Immature natural killer cell (primary cell): ENCODE measurements at regions not wholly inside any gene's neighbourhood (a gene's known extent, or its start where the extent isn't known, plus 50 kb on each side); places are given as distances from the start of the nearest gene placed in this dataset.

Source experiments
- DNase-seq, 3 donors: peaks; one replicate each; pipeline ENCODE4 v3.0.0; 2022; ENCODE audit warnings: mixed read lengths in 1 of 3
- H3K27ac Mint-ChIP-seq, 6 donors: one replicate each; pipeline ENCODE4 v1.8.0; 2020; ENCODE audit warnings: mixed read lengths in 6 of 6, mild to moderate bottlenecking in 5 of 6, inconsistent platforms in 4 of 6, moderate library complexity in 3 of 6
- H3K27me3 Mint-ChIP-seq, 3 donors: one replicate each; pipeline ENCODE4 v1.8.0; 2020 to 2021; ENCODE audit warnings: low read depth in 3 of 3, mild to moderate bottlenecking in 3 of 3, mixed read lengths in 3 of 3, moderate library complexity in 3 of 3, inconsistent platforms in 1 of 3
- H3K36me3 Mint-ChIP-seq, 3 donors: one replicate each; pipeline ENCODE4 v1.8.0; 2020; ENCODE audit warnings: mixed read lengths in 3 of 3, inconsistent platforms in 2 of 3, mild to moderate bottlenecking in 2 of 3
- H3K4me1 Mint-ChIP-seq, 2 donors: one replicate each; pipeline ENCODE4 v1.8.0; 2020; ENCODE audit warnings: inconsistent platforms in 2 of 2, mild to moderate bottlenecking in 2 of 2, mixed read lengths in 2 of 2, moderate library complexity in 1 of 2
- H3K4me3 Mint-ChIP-seq, 5 donors: one replicate each; pipeline ENCODE4 v1.8.0; 2020; ENCODE audit warnings: mild to moderate bottlenecking in 5 of 5, mixed read lengths in 5 of 5, inconsistent platforms in 3 of 5, moderate library complexity in 3 of 5
- H3K9me3 Mint-ChIP-seq, 6 donors: one replicate each; pipeline ENCODE4 v1.8.0; 2020; ENCODE audit warnings: mild to moderate bottlenecking in 6 of 6, mixed read lengths in 6 of 6, inconsistent platforms in 4 of 6, moderate library complexity in 3 of 6

DNA sequence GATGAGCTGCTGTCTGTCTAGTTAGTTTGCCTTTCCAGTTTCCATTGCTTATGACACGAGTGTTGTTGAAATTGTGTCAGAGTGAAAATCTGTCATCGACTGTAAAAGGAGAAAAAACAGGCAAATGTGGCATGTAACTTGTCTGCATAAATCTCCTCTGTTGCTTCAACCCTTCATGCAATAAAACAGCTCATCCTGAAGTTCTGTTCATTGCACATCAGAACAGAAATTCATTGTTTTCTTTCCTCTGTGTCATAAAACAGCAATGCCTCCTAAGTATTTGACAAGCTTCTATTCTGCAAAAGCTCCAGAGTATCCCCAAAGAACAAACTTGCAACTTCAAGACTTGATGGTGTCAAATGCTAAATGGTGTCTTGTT is 432.1 kb downstream of the MEIS1 start:
- DNase-seq, result no peak
- Mint-ChIP-seq H3K4me1 (no peaks in the 10 kb centered on the region), H3K27ac (no peak overlapping the region), H3K36me3 (no peaks in the 10 kb centered on the region), H3K4me3 (no peak overlapping the region), H3K27me3 (peaks cover 0 to 8% (median 3%) of the 10 kb centered on the region in 3 donors), H3K9me3 (peaks cover 0 to 11% (median 4%) of the 10 kb centered on the region in 6 donors)

DNA sequence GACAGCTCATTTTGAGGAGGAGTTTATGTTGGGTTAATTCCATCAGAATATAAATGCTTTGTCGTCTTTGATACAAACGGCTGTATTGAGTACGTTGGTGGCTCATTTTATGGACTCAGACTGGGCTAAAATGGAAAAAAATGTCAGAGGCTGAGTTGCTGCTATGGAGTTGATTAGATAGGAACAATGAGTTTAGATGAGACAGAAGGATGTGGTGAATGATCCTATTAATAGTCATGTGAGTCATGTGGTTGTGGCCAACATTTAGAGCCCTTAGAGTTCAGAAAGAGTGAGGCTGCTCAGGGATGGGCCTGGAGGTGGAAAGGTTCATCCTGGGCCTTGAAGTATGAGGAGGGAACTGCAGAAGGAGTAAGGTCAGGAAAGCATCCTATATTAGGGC is 434.2 kb downstream of the MEIS1 start:
- H3K36me3 Mint-ChIP-seq, result no peaks in the 10 kb centered on the region
- H3K9me3 Mint-ChIP-seq, result peaks cover 0 to 11% (median 4%) of the 10 kb centered on the region in 6 donors
- H3K4me1 Mint-ChIP-seq, result no peaks in the 10 kb centered on the region

GRCh38 chr2:66872081-66872985 is 437.4 kb downstream of the MEIS1 start:
- Mint-ChIP-seq H3K36me3 (no peaks in the 10 kb centered on the region), H3K9me3 (peaks cover 0 to 5% (median 4%) of the 10 kb centered on the region in 6 donors), H3K27ac (no peak overlapping the region), H3K4me1 (no peaks in the 10 kb centered on the region), H3K4me3 (no peak overlapping the region), H3K27me3 (peaks cover 0 to 8% (median 3%) of the 10 kb centered on the region in 3 donors)
- no peak for DNase-seq

More for the DNA sequence above, 434.2 kb downstream of the MEIS1 start:
- Mint-ChIP-seq H3K27ac (no peak overlapping the region), H3K27me3 (peaks cover 0 to 8% (median 3%) of the 10 kb centered on the region in 3 donors), H3K4me3 (no peak overlapping the region)
- DNase-seq, result no peak

DNA sequence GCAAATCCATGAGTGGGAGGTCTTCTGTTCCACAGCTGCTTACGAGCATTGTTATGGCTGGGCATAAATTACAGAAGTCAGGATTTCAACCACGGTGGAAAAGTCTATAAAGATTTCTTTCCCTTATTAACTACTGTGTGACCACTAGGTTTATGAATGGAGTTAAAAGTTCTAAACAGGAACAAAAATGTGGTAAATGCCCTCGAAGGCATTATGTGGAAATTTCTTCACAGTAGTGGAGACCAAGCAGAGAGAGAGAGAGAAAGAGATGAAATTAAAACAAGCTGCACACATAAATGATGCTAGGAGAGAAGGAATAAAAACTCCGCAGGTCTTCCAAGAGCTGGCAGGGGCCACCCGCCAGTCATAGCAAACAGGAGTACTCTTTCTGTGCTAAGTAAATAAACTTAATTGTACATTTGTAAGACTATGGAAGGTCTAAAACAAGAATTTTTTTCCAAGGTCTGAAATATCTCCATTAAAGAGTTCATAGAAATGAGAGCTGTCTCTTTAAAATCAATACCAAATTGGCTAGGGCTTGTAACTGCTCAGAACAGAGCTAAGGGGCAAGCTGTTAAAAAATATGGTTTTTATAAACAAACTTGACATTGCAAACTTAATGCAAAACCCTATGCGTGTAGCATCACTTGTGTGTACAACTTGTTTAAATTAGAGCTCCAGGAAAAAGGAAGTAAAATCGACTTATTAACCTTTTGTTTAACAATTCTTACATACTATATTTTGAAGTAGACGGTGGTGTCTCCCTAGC is 438.2 kb downstream of the MEIS1 start:
- H3K4me3 Mint-ChIP-seq, result no peak overlapping the region
- H3K4me1 Mint-ChIP-seq, result no peaks in the 10 kb centered on the region
- H3K9me3 Mint-ChIP-seq, result peaks cover 0 to 4% (median 4%) of the 10 kb centered on the region in 6 donors
- no peaks in the 10 kb centered on the region for H3K36me3 Mint-ChIP-seq
- no peak overlapping the region for H3K27ac Mint-ChIP-seq
- DNase-seq, result no peak
- H3K27me3 Mint-ChIP-seq, result peaks cover 0 to 8% (median 3%) of the 10 kb centered on the region in 3 donors

GRCh38 chr2:66874411-66874810 is 439.5 kb downstream of the MEIS1 start:
- no peak for DNase-seq
- no peak overlapping the region for H3K4me3 Mint-ChIP-seq
- H3K4me1 Mint-ChIP-seq, result no peaks in the 10 kb centered on the region
- H3K27ac Mint-ChIP-seq, result no peak overlapping the region
- H3K27me3 Mint-ChIP-seq, result peaks cover 0 to 3% (median 0%) of the 10 kb centered on the region in 3 donors
- H3K36me3 Mint-ChIP-seq, result no peaks in the 10 kb centered on the region
- no peaks in the 10 kb centered on the region for H3K9me3 Mint-ChIP-seq

GRCh38 chr2:66875941-66876462 is 441.1 kb downstream of the MEIS1 start:
- H3K4me1 Mint-ChIP-seq, result no peaks in the 10 kb centered on the region
- H3K36me3 Mint-ChIP-seq, result no peaks in the 10 kb centered on the region
- H3K9me3 Mint-ChIP-seq, result no peaks in the 10 kb centered on the region
- DNase-seq, result no peak
- H3K4me3 Mint-ChIP-seq, result no peak overlapping the region
- no peaks in the 10 kb centered on the region for H3K27me3 Mint-ChIP-seq
- no peak overlapping the region for H3K27ac Mint-ChIP-seq

GRCh38 chr2:66885775-66886383 is 451.0 kb downstream of the MEIS1 start:
- peaks cover 0 to 21% (median 6%) of the 10 kb centered on the region in 6 donors for H3K9me3 Mint-ChIP-seq
- DNase-seq, result no peak
- H3K4me3 Mint-ChIP-seq, result no peak overlapping the region
- H3K27me3 Mint-ChIP-seq, result peaks cover 0 to 4% (median 0%) of the 10 kb centered on the region in 3 donors
- H3K27ac Mint-ChIP-seq, result no peak overlapping the region
- no peaks in the 10 kb centered on the region for H3K36me3 Mint-ChIP-seq
- no peaks in the 10 kb centered on the region for H3K4me1 Mint-ChIP-seq

- no peaks in the 10 kb centered on the region for H3K36me3 Mint-ChIP-seq
- peaks cover 0 to 21% (median 5%) of the 10 kb centered on the region in 6 donors for H3K9me3 Mint-ChIP-seq
- no peak overlapping the region for H3K27ac Mint-ChIP-seq
- H3K4me1 Mint-ChIP-seq, result no peaks in the 10 kb centered on the region
- DNase-seq, result no peak
- H3K27me3 Mint-ChIP-seq, result peaks cover 0 to 7% (median 0%) of the 10 kb centered on the region in 3 donors
- no peak overlapping the region for H3K4me3 Mint-ChIP-seq
These were observed 453.3 kb downstream of the MEIS1 start for GRCh38 chr2:66888246-66888645.

DNA sequence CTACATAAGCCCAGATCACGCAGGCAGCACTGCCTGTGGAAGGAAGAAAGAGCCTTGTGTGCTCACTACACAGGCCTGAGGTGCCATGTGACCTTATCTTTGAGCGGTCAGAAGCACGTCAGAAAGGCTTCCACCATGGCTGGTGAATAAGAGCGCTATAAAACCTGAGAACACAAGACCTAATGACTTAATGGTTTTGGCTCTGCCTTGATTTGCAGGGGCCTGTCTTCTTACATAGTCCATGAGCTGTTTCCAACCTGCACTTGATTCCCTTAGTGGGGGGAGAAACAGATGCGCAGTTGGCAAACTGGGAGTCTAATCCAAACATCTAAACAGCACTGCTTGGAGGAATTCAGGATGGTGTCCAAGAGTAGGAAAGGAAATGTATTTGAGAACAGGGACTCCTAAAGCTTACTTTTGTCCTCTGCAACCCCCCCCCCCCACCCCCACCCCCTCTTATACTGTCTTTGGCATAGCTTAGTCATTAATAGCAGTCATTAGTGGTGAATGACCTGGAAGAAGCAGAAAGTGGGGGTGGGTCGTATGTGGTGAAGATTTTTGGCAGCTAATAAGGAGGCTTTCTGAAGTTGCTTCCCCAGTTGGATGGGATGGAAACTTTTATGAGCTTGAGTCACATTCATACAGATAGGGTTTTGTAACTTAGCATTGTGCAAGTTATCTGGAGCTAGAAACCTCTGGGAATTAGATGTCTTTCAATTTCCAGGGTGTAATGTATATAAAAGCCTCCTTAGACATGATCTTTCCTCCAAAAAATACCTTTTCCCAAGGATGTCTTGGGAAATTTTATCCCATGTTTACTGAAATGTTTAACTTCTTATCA is 454.1 kb downstream of the MEIS1 start:
- Mint-ChIP-seq H3K27ac (no peak overlapping the region), H3K36me3 (no peaks in the 10 kb centered on the region), H3K4me1 (no peaks in the 10 kb centered on the region), H3K27me3 (peaks cover 0 to 7% (median 0%) of the 10 kb centered on the region in 3 donors), H3K4me3 (no peak overlapping the region), H3K9me3 (peaks cover 0 to 21% (median 4%) of the 10 kb centered on the region in 6 donors)
- DNase-seq, result no peak

DNA sequence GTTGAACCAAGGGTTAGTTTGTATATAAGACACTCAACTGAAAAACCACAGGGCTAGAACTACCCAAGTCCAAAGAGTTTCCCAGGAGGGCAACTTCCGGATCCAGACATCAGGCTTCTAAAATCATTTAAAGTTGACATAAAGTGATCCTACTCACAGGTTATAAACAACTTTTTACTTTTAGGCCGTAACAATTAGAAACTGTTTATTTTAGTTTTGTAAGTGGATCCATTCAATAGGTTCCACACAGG is 454.6 kb downstream of the MEIS1 start:
- no peak for DNase-seq
- peaks cover 0 to 7% (median 0%) of the 10 kb centered on the region in 3 donors for H3K27me3 Mint-ChIP-seq
- H3K36me3 Mint-ChIP-seq, result no peaks in the 10 kb centered on the region
- H3K27ac Mint-ChIP-seq, result no peak overlapping the region
- no peak overlapping the region for H3K4me3 Mint-ChIP-seq
- H3K9me3 Mint-ChIP-seq, result peaks cover 0 to 21% (median 4%) of the 10 kb centered on the region in 6 donors
- no peaks in the 10 kb centered on the region for H3K4me1 Mint-ChIP-seq

DNA sequence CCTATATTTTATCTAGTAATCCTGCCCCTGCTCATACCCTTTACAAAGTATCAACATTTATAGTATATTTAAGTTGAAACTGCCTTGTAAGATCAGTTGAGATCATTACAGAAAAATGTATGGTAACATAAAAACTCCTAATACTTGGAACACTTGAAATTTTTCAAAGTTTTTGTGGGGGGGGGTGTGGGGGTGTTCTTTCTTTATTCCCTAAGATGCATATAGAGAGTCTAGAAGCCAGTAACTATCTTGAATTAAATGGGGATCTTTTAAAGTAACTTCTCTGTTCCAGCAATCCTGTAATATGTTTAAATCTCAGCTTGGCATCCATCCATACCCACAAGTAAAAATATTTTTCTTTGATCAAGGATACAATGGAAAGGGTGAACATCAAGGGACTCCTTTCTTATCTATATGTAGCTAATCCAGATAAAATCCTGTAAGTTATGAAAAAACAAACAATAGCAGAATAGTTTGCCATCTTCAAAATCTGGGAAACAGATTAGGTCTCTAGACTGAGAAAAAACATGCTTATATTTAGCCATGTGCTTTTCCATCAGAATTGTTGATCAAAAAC is 455.3 kb downstream of the MEIS1 start:
- Mint-ChIP-seq H3K4me1 (no peaks in the 10 kb centered on the region), H3K27ac (no peak overlapping the region)
- no peak for DNase-seq

DNA sequence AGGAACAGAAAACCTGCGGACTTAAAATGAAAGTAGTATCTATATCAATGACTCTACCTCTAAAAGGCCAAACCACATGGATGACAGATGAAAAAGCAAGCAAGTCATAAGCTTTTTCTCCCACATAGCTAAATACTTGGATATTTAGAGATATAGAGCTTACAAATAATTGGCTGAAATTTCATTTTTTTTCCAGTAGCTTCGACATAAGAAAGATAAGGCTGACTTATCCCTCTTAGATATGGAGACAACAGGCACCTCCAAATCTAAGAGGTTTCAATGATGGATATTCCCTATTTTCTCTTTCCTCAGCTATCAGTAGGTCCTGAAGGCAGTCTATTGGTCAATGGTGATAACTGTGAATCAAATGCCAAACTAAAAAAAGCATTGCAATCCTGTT is 460.3 kb downstream of the MEIS1 start:
- Mint-ChIP-seq H3K4me3 (no peak overlapping the region), H3K36me3 (no peaks in the 10 kb centered on the region), H3K27me3 (peaks cover 0 to 4% (median 3%) of the 10 kb centered on the region in 3 donors), H3K27ac (no peak overlapping the region), H3K9me3 (peaks cover 0 to 2% (median 0%) of the 10 kb centered on the region in 6 donors), H3K4me1 (no peaks in the 10 kb centered on the region)
- DNase-seq, result no peak

More for the DNA sequence above, 455.3 kb downstream of the MEIS1 start:
- Mint-ChIP-seq H3K4me3 (no peak overlapping the region), H3K36me3 (no peaks in the 10 kb centered on the region), H3K9me3 (peaks cover 0 to 19% (median 4%) of the 10 kb centered on the region in 6 donors), H3K27me3 (peaks cover 0 to 7% (median 0%) of the 10 kb centered on the region in 3 donors)

- Mint-ChIP-seq H3K27ac (no peak overlapping the region), H3K9me3 (peaks cover 0 to 2% (median 0%) of the 10 kb centered on the region in 6 donors), H3K27me3 (peaks cover 0 to 3% (median 1%) of the 10 kb centered on the region in 3 donors), H3K4me1 (no peaks in the 10 kb centered on the region), H3K4me3 (no peak overlapping the region), H3K36me3 (no peaks in the 10 kb centered on the region)
- no peak for DNase-seq
These were observed 461.2 kb downstream of the MEIS1 start for GRCh38 chr2:66896131-66896530.
